ENCODE measurements at regions not wholly inside any gene's neighbourhood (a gene's known extent, or its start where the extent isn't known, plus 50 kb on each side); places are given as distances from the start of the nearest gene placed in this dataset.
A peak's percentile ranks its signal among the peaks of the same experiment; 100 is the strongest.
"Not testable (repeated sequence)": the region's sequence is repeated elsewhere in the genome, so short reads cannot be mapped to it uniquely, and the experiment has no call there.

GRCh38 chr6:27808242-27809066 is 103.7 kb downstream of the OR2B2 start:
- TF ChIP-seq ARID3A (IDR thresholded peaks at IDR 0.05; ENCODE audit: low read depth, low read length); AKAP8 (CRISPR knock-in tag; IDR thresholded peaks at IDR 0.05); SP1 (IDR thresholded peaks at IDR 0.05); SP1 (CRISPR knock-in tag; IDR thresholded peaks at IDR 0.05); EZH2 (conservative IDR thresholded peaks at IDR 0.05; ENCODE audit: low read depth, low read length); SP2 (CRISPR knock-in tag; IDR thresholded peaks at IDR 0.05); TEAD2 (CRISPR knock-in tag; IDR thresholded peaks at IDR 0.05); HIC2 (CRISPR knock-in tag; IDR thresholded peaks at IDR 0.05; ENCODE audit: low read depth); ELF4 (CRISPR knock-in tag; IDR thresholded peaks at IDR 0.05; ENCODE audit: borderline replicate concordance); PBX2 (CRISPR knock-in tag; IDR thresholded peaks at IDR 0.05); RAD21 (CRISPR knock-in tag; IDR thresholded peaks at IDR 0.05): not testable (repeated sequence)
- TF ChIP-seq CTCF (CRISPR knock-in tag; IDR thresholded peaks at IDR 0.05) (0 out of 2 replicates have a peak, but pooled peaks have one; percentile 8), RBM22 (optimal IDR thresholded peaks at IDR 0.05; ENCODE audit: low read length) (peak; percentile 80)

All from HepG2 (cell line).